ENCODE measurements at regions not wholly inside any gene's neighbourhood (a gene's known extent, or its start where the extent isn't known, plus 50 kb on each side); places are given as distances from the start of the nearest gene placed in this dataset.
"Not testable (repeated sequence)": the region's sequence is repeated elsewhere in the genome, so short reads cannot be mapped to it uniquely, and the experiment has no call there.

DNA sequence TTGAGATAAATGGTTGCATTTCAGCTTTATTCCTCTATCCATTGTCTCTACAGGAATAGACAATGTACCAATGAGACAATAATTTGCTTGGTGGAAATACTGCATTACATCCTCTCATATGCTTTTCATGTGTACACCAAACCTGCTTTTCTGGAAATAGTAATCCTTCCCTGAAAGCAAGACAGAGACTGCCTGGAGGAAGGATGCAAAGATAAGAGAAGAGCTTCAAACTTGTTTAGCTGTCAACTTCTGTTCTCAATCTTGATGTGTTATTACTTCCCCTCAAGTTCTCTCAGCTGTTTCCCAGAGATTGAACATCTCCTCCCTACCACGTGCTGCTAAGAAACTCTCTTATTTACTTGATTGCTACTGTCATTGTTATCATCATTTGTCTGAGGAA, 1125.4 kb upstream of the TMPRSS15 start:
- H3K4me3 Mint-ChIP-seq, result no peak overlapping the region
- DNase-seq (ENCODE audit: low spot score in 2 of 2, unreplicated experiment in 2 of 2), result no peak
- no peaks in the 10 kb centered on the region for H3K27me3 Mint-ChIP-seq (ENCODE audit: low read depth)
- TF ChIP-seq, protein P1, sequence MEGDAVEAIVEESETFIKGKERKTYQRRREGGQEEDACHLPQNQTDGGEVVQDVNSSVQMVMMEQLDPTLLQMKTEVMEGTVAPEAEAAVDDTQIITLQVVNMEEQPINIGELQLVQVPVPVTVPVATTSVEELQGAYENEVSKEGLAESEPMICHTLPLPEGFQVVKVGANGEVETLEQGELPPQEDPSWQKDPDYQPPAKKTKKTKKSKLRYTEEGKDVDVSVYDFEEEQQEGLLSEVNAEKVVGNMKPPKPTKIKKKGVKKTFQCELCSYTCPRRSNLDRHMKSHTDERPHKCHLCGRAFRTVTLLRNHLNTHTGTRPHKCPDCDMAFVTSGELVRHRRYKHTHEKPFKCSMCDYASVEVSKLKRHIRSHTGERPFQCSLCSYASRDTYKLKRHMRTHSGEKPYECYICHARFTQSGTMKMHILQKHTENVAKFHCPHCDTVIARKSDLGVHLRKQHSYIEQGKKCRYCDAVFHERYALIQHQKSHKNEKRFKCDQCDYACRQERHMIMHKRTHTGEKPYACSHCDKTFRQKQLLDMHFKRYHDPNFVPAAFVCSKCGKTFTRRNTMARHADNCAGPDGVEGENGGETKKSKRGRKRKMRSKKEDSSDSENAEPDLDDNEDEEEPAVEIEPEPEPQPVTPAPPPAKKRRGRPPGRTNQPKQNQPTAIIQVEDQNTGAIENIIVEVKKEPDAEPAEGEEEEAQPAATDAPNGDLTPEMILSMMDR (IDR thresholded peaks at IDR 0.05; ENCODE audit: unreplicated experiment), result no peak
- H3K9me3 Mint-ChIP-seq, result peaks cover 9% of the 10 kb centered on the region
- peaks cover 8% of the 10 kb centered on the region for H3K4me1 Mint-ChIP-seq
- no peaks in the 10 kb centered on the region for H3K36me3 Mint-ChIP-seq
- H3K27ac Mint-ChIP-seq, result no peak overlapping the region

DNA sequence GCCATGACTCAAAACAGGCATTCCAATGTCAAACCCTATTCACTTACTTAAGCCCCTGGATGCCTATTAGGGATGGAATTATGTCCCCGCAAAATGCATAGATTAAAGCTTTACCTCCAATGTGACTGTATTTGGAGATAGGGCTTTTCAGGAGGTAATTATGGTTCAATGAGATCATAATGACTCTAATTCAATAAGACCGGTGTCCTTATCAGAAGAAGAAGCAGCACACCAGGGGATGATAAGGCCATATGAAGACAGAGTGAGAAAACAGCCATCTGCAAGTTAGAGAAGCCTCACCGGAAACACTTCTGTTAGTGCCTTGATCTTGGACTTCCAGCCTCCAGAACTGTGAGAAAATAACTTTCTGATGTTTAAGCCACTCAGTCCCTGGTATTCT, 1131.8 kb upstream of the TMPRSS15 start:
- H3K27me3 Mint-ChIP-seq (ENCODE audit: low read depth), result no peaks in the 10 kb centered on the region

DNA sequence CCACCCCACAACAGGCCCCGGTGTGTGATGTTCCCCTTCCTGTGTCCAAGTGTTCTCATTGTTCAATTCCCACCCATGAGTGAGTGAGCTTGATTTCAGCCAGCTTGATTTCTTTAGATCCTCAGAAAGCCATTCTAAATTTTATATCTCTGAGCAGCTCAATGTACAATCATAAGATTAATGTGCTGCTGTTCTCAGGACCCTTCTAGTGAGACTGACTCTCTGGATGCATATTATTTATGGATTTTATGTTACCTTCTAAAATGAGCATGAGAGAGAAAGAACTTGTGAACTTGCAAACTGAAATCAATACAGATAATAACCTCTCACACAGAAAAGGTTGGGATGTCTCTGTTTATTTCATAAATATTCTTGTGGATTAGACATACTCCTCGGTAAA, 1133.5 kb upstream of the TMPRSS15 start:
- H3K4me3 Mint-ChIP-seq, result no peak overlapping the region
- H3K4me1 Mint-ChIP-seq, result peaks cover 11% of the 10 kb centered on the region
- no peaks in the 10 kb centered on the region for H3K27me3 Mint-ChIP-seq (ENCODE audit: low read depth)
- H3K9me3 Mint-ChIP-seq, result no peaks in the 10 kb centered on the region
- no peak overlapping the region for H3K27ac Mint-ChIP-seq
- TF ChIP-seq, protein P1 (IDR thresholded peaks at IDR 0.05; ENCODE audit: unreplicated experiment), result no peak
- no peak for DNase-seq (ENCODE audit: low spot score in 2 of 2, unreplicated experiment in 2 of 2)
- no peaks in the 10 kb centered on the region for H3K36me3 Mint-ChIP-seq

More for the DNA sequence above, 1131.8 kb upstream of the TMPRSS15 start:
- Mint-ChIP-seq H3K4me1 (peaks cover 15% of the 10 kb centered on the region), H3K9me3 (no peaks in the 10 kb centered on the region), H3K27ac (no peak overlapping the region), H3K4me3 (no peak overlapping the region), H3K36me3 (no peaks in the 10 kb centered on the region)
- DNase-seq (ENCODE audit: low spot score in 2 of 2, unreplicated experiment in 2 of 2), result no peak
- TF ChIP-seq, protein P1 (IDR thresholded peaks at IDR 0.05; ENCODE audit: unreplicated experiment), result no peak

DNA sequence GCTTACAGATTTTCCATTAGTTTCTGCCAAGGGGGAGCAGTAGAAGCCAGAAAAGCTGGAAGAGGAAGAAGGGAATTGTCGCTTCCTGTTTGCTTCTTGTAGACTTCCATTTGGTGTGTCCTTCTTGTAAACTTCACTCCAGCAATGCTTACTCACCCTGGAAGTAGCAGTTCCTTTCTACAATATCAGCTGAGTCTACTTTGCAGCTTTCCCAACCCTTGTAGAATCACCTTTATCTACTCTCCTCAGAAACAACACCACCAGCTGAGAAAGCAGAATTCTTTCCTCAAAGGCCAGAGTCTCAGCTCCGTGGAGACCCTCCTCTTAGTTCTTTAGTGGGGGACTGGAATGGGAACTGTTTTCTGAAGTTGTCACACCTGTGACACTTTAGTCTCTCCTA, 1136.7 kb upstream of the TMPRSS15 start:
- peaks cover 11% of the 10 kb centered on the region for H3K4me1 Mint-ChIP-seq
- H3K27me3 Mint-ChIP-seq (ENCODE audit: low read depth), result no peaks in the 10 kb centered on the region
- no peak for DNase-seq (ENCODE audit: low spot score in 2 of 2, unreplicated experiment in 2 of 2)
- H3K9me3 Mint-ChIP-seq, result peaks cover 18% of the 10 kb centered on the region
- H3K27ac Mint-ChIP-seq, result no peak overlapping the region
- no peak overlapping the region for H3K4me3 Mint-ChIP-seq
- peaks cover 12% of the 10 kb centered on the region for H3K36me3 Mint-ChIP-seq
- TF ChIP-seq, protein P1 (IDR thresholded peaks at IDR 0.05; ENCODE audit: unreplicated experiment), result no peak

DNA sequence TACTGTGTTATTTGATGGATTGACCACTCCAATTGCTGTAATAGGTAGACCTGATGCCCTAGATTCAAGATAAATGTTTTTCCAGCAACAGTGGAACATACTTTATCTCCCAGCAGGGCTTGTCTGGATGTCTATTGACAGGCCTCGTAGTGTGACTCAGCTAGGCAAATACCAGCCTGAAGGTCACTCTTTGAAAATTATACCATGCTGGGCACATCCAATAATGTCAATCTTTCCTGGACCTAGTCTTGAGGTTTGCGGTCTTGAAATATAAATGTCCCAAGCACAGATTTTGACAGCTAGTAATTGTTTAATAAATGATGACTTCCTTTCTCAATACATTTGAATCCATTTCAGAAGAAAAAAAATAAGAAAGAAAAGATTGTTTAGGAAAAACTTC, 1138.0 kb upstream of the TMPRSS15 start:
- peaks cover 23% of the 10 kb centered on the region for H3K9me3 Mint-ChIP-seq
- peaks cover 15% of the 10 kb centered on the region for H3K36me3 Mint-ChIP-seq
- DNase-seq (ENCODE audit: low spot score in 2 of 2, unreplicated experiment in 2 of 2), result no peak
- H3K27ac Mint-ChIP-seq, result no peak overlapping the region
- peaks cover 11% of the 10 kb centered on the region for H3K4me1 Mint-ChIP-seq
- TF ChIP-seq, protein P1 (IDR thresholded peaks at IDR 0.05; ENCODE audit: unreplicated experiment), result no peak
- no peak overlapping the region for H3K4me3 Mint-ChIP-seq
- no peaks in the 10 kb centered on the region for H3K27me3 Mint-ChIP-seq (ENCODE audit: low read depth)

DNA sequence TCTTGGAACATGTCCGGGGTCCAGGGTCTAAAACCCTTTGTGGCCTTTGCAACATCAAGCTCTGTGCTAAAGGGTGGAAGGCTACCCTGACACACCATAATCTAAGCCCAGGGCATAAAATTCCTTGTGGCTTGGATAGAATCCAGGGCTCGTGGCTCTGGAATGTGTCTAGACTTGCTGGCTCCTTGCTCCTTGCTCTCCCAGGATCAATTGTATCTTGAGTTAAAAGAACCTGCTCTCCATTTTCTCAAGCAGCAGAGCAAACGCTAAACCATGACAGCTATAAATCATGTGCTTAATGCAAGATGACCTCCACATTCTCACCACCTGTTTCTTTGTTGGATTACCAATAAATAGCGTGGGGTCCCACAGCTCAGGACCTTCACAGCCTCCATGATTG, 1140.9 kb upstream of the TMPRSS15 start:
- Mint-ChIP-seq H3K27ac (peak overlapping the region; percentile 28), H3K9me3 (peaks cover 33% of the 10 kb centered on the region), H3K36me3 (peaks cover 18% of the 10 kb centered on the region)
- H3K4me1 Mint-ChIP-seq; H3K4me3 Mint-ChIP-seq; H3K27me3 Mint-ChIP-seq (ENCODE audit: low read depth); DNase-seq (ENCODE audit: low spot score in 2 of 2, unreplicated experiment in 2 of 2): not testable (repeated sequence)

Measured in mesothelial cell of epicardium (in vitro differentiated cells).